DMS114 treated with DMSO at 0.1 percent for 48 hours (cell line): ENCODE measurements at regions not wholly inside any gene's neighbourhood (a gene's known extent, or its start where the extent isn't known, plus 50 kb on each side); places are given as distances from the start of the nearest gene placed in this dataset.

ENCODE experiments used
- DNase-seq: peaks from one replicate; lab custom pipeline; 2025; ENCODE audit not compliant: unreplicated experiment; lab: John Stamatoyannopoulos, UW

- DNase-seq, result no peak
These were observed 296.7 kb downstream of the METTL4 start for GRCh38 chr18:2274613-2275012.

GRCh38 chr18:2281086-2281485 is 290.2 kb downstream of the METTL4 start:
- DNase-seq, result no peak

DNA sequence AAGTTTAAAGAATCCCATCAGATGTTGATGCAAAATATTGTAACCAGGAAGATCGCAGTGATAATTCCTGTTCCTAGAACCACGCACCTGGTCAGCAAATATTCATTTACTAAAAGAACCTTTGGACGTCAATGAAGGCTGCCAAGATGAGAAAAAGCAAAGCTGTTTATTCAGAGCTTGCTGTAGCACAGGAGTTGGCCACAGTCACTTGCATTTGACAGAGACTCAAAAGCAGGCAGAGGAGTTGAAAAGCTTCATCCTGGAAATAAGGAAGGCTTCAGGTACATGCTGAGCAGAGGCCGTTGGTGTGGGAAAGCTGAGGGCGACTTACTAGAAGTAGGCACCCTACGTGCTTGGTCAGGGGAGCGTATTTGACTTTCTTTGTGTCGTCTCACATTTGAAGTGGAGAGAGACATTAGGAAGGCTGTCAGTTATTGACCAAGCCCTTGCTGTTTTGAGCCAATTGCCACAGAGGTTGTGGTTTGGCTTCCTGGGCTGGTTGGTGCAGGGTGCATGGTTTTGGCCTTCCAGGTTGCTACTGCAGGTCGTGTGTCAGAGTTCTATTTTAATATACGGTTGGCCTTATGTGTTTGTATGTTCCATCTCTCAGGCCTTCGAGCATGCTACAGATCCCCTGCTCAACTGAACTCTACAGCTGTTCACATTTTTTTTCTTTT is 289.6 kb downstream of the METTL4 start:
- no peak for DNase-seq

DNA sequence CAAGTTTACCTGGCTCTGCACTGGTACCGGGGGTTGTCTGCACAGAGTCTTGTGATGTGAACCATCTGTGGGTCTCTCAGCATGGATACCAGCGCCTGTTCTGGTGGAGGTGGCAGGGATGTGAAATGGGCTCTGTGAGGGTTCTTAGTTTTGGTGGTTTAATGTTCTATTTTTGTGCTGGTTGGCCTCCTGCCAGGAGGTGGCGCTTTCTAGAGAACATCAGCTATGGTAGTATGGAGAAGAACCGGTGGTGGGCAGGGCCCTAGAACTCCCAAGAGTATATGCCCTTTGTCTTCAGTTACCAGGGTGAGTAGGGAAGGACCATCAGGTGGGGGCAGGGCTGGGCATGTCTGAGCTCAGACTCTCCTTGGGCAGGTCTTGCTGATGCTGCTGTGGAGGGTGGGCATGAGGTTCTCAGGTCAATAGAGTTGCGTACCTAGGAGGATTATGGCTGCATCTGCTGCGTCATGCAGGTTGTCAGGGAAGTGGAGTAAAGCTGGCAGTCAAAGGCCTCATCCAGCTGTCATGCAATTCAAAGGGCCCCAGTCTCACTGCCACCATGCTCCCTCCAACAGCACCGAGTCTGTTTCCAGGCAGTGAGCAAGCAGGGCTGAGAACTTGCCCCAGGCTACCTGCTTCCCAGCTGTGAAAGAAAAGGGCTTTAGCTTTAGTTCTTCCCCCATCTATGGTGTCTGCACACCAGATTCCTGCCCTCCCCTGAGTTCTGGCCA is 278.0 kb downstream of the METTL4 start:
- DNase-seq, result no peak

DNA sequence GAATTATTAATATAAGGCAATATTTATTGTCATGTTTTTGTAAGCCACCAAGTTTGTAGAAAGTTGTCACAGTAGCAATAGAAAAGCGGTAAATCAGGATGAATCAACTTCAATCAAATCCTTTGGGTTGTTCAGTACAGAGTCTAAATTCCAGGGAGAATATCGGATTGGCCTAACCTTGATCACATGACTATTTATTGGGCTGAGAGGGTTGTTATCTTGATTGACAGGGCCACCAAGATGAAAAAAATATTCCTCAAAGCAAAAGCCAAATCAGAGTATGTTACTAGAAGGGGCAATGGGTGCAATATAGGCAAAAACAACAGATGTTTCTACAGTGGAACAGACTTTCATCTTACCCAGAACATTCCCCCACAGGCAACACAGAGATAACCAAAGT is 270.0 kb downstream of the METTL4 start:
- no peak for DNase-seq

- DNase-seq, result no peak
These were observed 269.3 kb downstream of the METTL4 start for GRCh38 chr18:2302012-2302411.

- no peak for DNase-seq
These were observed 268.4 kb downstream of the METTL4 start for GRCh38 chr18:2302628-2303516.

DNA sequence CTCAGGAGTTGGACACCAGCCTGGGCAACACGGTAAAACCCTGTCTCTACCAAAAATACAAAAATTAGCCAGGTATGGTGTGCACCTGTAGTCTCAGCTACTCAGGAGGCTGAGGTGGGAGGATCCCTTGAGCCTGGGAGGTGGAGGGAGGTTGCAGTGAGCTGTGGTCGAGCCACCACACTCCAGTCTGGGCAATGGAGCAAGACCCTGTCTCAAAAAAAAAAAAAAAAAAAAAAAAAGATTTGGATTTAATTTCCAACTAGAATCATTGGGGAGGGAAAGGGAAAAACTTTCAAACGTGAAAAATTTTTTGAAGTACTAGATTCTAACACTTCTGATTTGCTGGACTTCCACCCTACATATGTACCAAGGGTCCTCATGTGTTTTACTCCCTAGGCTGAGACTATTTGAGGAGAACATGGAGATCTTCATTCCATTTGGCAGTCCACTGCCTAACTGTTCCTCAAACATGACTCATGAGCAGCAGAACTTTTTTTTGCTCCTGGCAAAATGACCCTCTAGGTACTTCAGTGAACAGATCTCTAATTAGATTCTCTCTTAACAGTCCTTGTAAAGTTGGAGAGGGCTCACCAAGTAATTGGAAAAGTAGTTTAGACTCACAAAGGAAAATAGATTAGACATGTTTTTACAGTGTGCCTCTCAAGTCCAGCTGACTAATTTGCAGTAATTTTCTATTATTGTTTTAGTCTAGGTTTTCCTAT is 267.6 kb downstream of the METTL4 start:
- DNase-seq, result no peak

DNA sequence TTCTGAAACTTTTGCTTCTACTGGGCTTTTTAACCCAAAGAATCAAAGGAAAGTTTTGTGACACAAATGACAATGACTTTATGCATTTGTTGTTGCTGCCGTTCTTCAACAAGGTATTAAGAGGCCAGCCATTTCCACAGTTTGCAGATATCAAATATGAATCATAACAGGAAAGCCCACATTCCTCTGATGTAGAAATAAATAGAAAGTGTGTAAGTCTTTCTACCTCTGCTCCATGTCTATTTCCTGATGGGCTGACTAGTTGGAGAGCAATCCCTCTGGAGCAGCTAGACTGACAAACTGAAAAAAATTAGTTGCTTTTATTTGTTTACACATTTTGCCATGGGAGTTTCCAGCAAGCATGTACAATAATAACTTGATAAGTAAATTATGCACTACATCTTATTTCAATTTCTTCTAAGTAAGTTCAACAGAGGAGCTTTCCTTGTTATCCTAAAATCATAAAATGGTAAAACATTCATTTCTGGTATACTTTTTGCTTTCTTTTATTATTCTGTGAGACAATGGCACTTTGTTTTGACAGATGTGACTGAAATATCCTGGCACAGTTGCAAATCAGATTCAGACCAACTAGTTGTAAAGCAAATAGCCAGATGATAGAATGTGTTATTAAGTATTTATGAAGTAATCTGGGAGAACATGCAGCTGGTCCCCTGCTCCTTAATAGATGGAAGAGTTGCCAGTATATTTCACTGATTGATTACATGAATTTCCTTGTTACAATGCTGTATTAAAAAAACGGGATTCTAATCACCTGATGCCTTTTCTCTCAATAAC is 266.7 kb downstream of the METTL4 start:
- no peak for DNase-seq

DNA sequence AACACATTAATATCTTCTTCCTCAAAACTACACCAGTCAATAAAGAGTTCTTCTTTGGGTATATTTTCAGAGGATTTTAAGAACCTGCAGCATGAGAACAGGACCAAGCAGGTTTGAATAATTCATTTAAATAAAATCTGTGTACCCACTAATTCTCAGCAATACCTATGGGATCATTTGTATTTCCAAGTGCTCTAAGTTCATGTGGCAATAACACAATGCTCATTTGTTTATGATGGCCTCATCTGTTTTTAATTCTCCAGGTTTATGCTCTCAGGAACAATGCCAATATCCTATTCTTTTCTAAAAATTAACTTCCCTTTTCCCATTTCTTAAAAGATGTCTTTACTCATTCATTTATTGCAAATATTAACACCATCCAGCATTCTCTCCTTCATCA is 264.7 kb downstream of the METTL4 start:
- DNase-seq, result no peak

- DNase-seq, result no peak
These were observed 260.4 kb downstream of the METTL4 start for GRCh38 chr18:2310886-2311285.

- no peak for DNase-seq
These were observed 258.9 kb downstream of the METTL4 start for GRCh38 chr18:2312440-2312839.

DNA sequence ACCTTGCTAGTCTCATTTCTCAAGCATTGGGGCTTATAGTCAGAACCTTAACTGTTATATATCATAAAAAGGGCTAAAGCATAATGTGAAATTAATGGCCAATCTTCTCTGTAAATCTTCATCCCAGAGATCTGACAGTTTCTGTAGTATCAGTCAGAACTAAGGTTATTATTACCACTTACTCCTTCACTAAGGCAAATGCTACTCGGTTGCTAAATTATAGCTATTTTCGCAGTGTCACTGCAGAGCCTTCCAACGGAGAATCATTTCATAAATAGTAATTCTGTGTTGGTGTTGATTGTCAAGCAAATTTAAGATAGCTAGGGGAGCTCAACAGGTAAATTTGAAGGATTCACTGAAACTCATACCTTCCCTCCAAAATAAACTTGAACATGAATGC is 258.0 kb downstream of the METTL4 start:
- no peak for DNase-seq

- DNase-seq, result no peak
These were observed 255.1 kb downstream of the METTL4 start for GRCh38 chr18:2316082-2316750.

- no peak for DNase-seq
These were observed 254.3 kb downstream of the METTL4 start for GRCh38 chr18:2316751-2317696.

DNA sequence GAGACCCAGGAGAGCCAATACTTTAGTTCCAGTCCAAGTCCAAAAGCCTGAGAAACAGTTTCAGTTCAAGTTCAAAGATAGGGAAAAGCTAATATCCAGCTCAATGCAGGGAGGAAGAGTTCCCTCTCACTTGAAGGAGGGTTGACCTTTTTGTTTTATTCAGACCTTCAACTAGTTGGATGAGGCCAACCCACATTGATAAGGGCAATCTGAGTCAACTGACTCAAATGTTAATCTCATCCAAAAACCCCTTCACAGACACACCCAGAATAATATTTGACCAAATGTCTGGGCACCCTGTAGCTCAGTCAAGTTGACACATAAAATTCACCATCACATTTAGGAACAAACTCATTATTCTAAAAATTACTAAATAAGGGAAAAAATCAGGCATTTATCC is 246.8 kb downstream of the METTL4 start:
- DNase-seq, result no peak

DNA sequence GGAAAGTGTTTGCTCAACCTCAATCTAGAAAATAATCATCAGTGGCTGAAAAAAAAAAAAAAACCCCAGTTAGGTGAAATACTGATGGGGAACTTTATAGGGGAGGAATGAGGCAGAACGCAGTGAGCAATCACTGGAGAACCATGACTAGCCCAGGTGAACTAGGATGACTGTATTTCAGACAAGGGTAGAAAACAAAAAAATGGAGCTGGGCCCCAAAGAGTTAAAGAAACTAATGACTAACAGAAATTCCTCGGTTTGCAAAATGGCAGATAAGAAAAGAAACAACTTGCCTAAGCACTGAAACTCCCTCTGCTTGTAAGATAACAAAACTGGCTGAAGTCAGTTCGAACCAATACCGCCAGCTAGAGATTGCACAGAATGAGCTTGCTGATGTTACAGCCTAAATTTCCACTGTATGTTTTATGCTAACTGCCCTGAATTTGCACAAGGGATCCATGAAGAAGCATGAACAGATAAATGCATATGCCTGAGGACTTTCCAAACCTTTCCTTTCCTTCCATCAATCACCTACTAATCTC is 245.9 kb downstream of the METTL4 start:
- no peak for DNase-seq

- DNase-seq, result no peak
These were observed 245.4 kb downstream of the METTL4 start for GRCh38 chr18:2325933-2326332.
